HEK293T (cell line): ENCODE measurements at regions not wholly inside any gene's neighbourhood (a gene's known extent, or its start where the extent isn't known, plus 50 kb on each side); places are given as distances from the start of the nearest gene placed in this dataset.
"Not testable (repeated sequence)": the region's sequence is repeated elsewhere in the genome, so short reads cannot be mapped to it uniquely, and the experiment has no call there.

Source experiments
- CTCF ChIA-PET: fragments of 350-600 bp; formaldehyde crosslinking; extraction: SDS; loops from one replicate; lab custom pipeline; 2021; ENCODE audit warnings: antibody characterized with exemption, inconsistent platforms; lab: Yijun Ruan, JAX
- POLR2A ChIA-PET: fragments of 350-600 bp; formaldehyde crosslinking; extraction: SDS; loops from one replicate; lab custom pipeline; 2020; ENCODE audit warnings: antibody characterized with exemption, inconsistent platforms; lab: Yijun Ruan, JAX
- DNase-seq: peaks from one replicate; pipeline ENCODE4 v3.0.0; 2012; ENCODE audit warnings: mixed read lengths; ENCODE audit errors: extremely low spot score
- ARNT ChIP-seq: fragments of 450-650 bp; IDR thresholded peaks from 2 replicates; pipeline ENCODE4 v1.6.1; 2017; ENCODE audit warnings: mild to moderate bottlenecking
- BHLHE40 ChIP-seq: fragments of 450-650 bp; IDR thresholded peaks from 2 replicates; pipeline ENCODE4 v1.6.1; 2016; ENCODE audit warnings: mild to moderate bottlenecking, moderate library complexity, borderline replicate concordance
- CTBP1 ChIP-seq: fragments of 450-650 bp; IDR thresholded peaks from 2 replicates; pipeline ENCODE4 v1.6.1; 2016; ENCODE audit warnings: borderline replicate concordance
- ELF4 ChIP-seq: fragments of 450-650 bp; IDR thresholded peaks from 2 replicates; pipeline ENCODE4 v1.6.1; 2017; ENCODE audit warnings: antibody characterized with exemption
- FOXA1 ChIP-seq: fragments of 450-650 bp; IDR thresholded peaks from 2 replicates; pipeline ENCODE4 v1.6.1; 2016; ENCODE audit warnings: mild to moderate bottlenecking
- FOXK2 ChIP-seq: fragments of 450-650 bp; IDR thresholded peaks from 2 replicates; pipeline ENCODE4 v1.6.1; 2016; ENCODE audit warnings: mild to moderate bottlenecking
- FOXM1 ChIP-seq: fragments of 450-650 bp; IDR thresholded peaks from 2 replicates; pipeline ENCODE4 v1.6.1; 2017; ENCODE audit warnings: mild to moderate bottlenecking, borderline replicate concordance
- HDGF ChIP-seq: fragments of 450-650 bp; IDR thresholded peaks from 2 replicates; pipeline ENCODE4 v1.6.1; 2017; ENCODE audit warnings: antibody characterized with exemption, borderline replicate concordance
- L3MBTL2 ChIP-seq: fragments of 450-650 bp; conservative IDR thresholded peaks from 2 replicates; pipeline ENCODE4 v1.6.1; 2016; ENCODE audit warnings: mild to moderate bottlenecking
- LEF1 ChIP-seq: fragments of 450-650 bp; IDR thresholded peaks from 2 replicates; pipeline ENCODE4 v1.6.1; 2017; ENCODE audit warnings: mild to moderate bottlenecking, borderline replicate concordance
- NFRKB ChIP-seq: fragments of 450-650 bp; IDR thresholded peaks from 2 replicates; pipeline ENCODE4 v1.6.1; 2016; ENCODE audit warnings: mild to moderate bottlenecking, moderate library complexity
- SP1 ChIP-seq: fragments of 450-650 bp; IDR thresholded peaks from 2 replicates; pipeline ENCODE4 v1.6.1; 2017
- SUZ12 ChIP-seq: fragments of 450-650 bp; IDR thresholded peaks from 2 replicates; pipeline ENCODE4 v1.6.1; 2016; ENCODE audit warnings: mild to moderate bottlenecking
- TARDBP ChIP-seq: fragments of 450-650 bp; IDR thresholded peaks from 2 replicates; pipeline ENCODE4 v1.6.1; 2016
- ZNF384 ChIP-seq: fragments of 450-650 bp; IDR thresholded peaks from 2 replicates; pipeline ENCODE4 v1.6.1; 2016
- TF ChIP-seq, protein P1 (sequence below): fragments of 450-650 bp; IDR thresholded peaks from 2 replicates; pipeline ENCODE4 v1.6.1; 2016

DNA sequence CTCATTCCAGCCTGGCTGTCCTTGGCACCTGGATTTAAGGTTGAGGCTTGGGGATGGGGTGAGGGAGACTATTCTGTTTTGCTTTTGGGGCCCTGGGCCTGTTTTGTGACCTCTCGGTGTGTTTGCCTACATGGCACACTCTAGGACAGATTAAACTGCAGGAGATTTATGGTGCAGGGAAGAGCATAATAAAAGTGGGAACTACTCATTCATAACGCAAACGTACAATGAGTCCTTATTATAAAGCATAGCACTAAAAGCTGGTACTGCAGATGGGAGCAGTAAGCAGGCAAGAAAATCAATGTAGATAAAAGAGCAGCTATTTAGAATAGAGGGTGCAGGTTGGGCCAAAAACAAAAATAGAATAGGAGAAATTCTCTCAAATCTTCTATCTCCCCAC is 238.4 kb downstream of the ACTR3 start:
- TF ChIP-seq SP1 = no peak
- no peak for TF ChIP-seq CTBP1
- ChIA-PET CTCF (no interaction called here), POLR2A (no interaction called here)
- DNase-seq = no peak

- DNase-seq = no peak
- POLR2A ChIA-PET = no interaction called here
- no peak for TF ChIP-seq FOXA1
- TF ChIP-seq TARDBP = no peak
- no peak for TF ChIP-seq SUZ12
- TF ChIP-seq, protein P1, sequence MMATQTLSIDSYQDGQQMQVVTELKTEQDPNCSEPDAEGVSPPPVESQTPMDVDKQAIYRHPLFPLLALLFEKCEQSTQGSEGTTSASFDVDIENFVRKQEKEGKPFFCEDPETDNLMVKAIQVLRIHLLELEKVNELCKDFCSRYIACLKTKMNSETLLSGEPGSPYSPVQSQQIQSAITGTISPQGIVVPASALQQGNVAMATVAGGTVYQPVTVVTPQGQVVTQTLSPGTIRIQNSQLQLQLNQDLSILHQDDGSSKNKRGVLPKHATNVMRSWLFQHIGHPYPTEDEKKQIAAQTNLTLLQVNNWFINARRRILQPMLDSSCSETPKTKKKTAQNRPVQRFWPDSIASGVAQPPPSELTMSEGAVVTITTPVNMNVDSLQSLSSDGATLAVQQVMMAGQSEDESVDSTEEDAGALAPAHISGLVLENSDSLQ = no peak
- TF ChIP-seq BHLHE40 = no peak
- no peak for TF ChIP-seq ELF4
- TF ChIP-seq SP1 = no peak
- no peak for TF ChIP-seq NFRKB
- no peak for TF ChIP-seq HDGF
- TF ChIP-seq ARNT = no peak
- no peak for TF ChIP-seq FOXK2
- TF ChIP-seq ZNF384 = no peak
- no peak for TF ChIP-seq CTBP1
- TF ChIP-seq LEF1 = no peak
- no peak for TF ChIP-seq FOXM1
- TF ChIP-seq L3MBTL2 = no peak
- CTCF ChIA-PET = no interaction called here
Measured at GRCh38 chr2:114128725-114129124, 238.8 kb downstream of the ACTR3 start.

- CTCF ChIA-PET, DNase-seq, POLR2A ChIA-PET: not testable (repeated sequence)
Measured at GRCh38 chr2:114132050-114132449, 242.2 kb downstream of the ACTR3 start.

- ChIA-PET POLR2A (interaction anchor here (0.8 kb wide), 1 partner anchor 9 kb away, joined by 3 read pairs; no protein-coding TSS in a partner anchor), CTCF (no interaction called here)
- TF ChIP-seq FOXK2 (no peak), FOXM1 (no peak), ARNT (no peak), FOXA1 (no peak), TARDBP (no peak), NFRKB (no peak), ZNF384 (no peak), SP1 (no peak), CTBP1 (no peak)
- TF ChIP-seq, protein P1 = no peak
- DNase-seq = no peak
Measured at GRCh38 chr2:114134146-114134545, 244.3 kb downstream of the ACTR3 start.

- POLR2A ChIA-PET = no interaction called here
- DNase-seq = no peak
- TF ChIP-seq FOXA1 (no peak), FOXK2 (no peak), FOXM1 (no peak), L3MBTL2 (no peak), LEF1 (no peak), ZNF384 (no peak), ELF4 (no peak)
- TF ChIP-seq, protein P1 = no peak
- CTCF ChIA-PET = no interaction called here
Measured at GRCh38 chr2:114139542-114139941, 249.7 kb downstream of the ACTR3 start.

DNA sequence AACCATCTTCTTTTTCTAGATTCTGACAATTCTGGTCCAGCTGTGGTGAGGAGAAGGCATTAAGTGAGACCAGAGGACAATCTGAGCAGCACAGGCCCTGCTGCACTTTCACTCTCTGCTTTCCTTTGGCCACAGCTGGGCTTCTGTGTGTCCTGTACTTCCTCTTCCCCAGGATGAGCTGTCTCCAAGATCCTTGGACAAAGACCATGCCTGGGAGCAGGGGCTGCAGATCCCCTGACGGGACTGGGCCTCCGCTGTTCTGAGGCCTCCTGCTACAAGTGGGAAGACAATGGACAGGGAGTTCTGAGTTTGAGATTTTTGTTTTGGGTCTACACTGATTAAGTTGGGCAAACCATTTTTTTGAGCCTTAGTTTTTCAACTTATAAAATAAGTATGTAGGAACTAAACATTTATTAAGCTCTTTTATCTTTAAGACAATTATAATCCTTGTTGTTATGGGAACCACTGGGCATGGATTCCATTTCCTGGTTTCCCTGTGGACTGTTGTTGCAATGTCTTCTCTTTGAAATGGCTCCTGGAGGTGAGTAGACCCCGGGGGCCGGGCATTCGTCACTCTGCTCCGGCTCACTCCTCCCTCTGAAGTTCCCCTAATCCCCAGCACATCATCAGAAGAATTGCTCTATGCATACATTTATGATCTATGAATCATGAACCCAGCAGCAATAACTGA is 266.6 kb downstream of the ACTR3 start:
- CTCF ChIA-PET = no interaction called here
- no peak for DNase-seq
- no peak for TF ChIP-seq HDGF
- no peak for TF ChIP-seq SUZ12
- TF ChIP-seq ZNF384 = no peak
- no peak for TF ChIP-seq CTBP1
- TF ChIP-seq L3MBTL2 = no peak
- no peak for TF ChIP-seq TARDBP
- TF ChIP-seq FOXK2 = no peak
- no peak for TF ChIP-seq BHLHE40
- POLR2A ChIA-PET = no interaction called here

GRCh38 chr2:114157057-114157385 is 267.1 kb downstream of the ACTR3 start:
- ChIA-PET CTCF (no interaction called here), POLR2A (no interaction called here)
- no peak for DNase-seq
- TF ChIP-seq, protein P1 = no peak
- TF ChIP-seq BHLHE40 (no peak), ELF4 (no peak), HDGF (no peak), SUZ12 (no peak), FOXK2 (no peak), L3MBTL2 (no peak), ARNT (no peak), LEF1 (no peak), SP1 (no peak), CTBP1 (no peak), TARDBP (no peak), NFRKB (no peak), FOXM1 (no peak), FOXA1 (no peak), ZNF384 (no peak)
